HG03520 (cell line): ENCODE measurements at regions not wholly inside any gene's neighbourhood (a gene's known extent, or its start where the extent isn't known, plus 50 kb on each side); places are given as distances from the start of the nearest gene placed in this dataset.

Source experiments
- ATAC-seq: cut with Tn5 transposase; IDR thresholded peaks from one replicate; pipeline ENCODE4 v1.9.1; 2021; ENCODE audit warnings: mild to moderate bottlenecking, moderate library complexity; ENCODE audit not compliant: unreplicated experiment

GRCh38 chr9:89982016-89982415 is 377.2 kb downstream of the GADD45G start:
- ATAC-seq, result no peak

GRCh38 chr9:89983411-89983810 is 378.6 kb downstream of the GADD45G start:
- no peak for ATAC-seq

- no peak for ATAC-seq
Observed at GRCh38 chr9:89984214-89984613, 379.4 kb downstream of the GADD45G start.

- no peak for ATAC-seq
Observed at GRCh38 chr9:89985068-89985467, 380.3 kb downstream of the GADD45G start.

GRCh38 chr9:89986190-89986589 is 381.4 kb downstream of the GADD45G start:
- no peak for ATAC-seq

- no peak for ATAC-seq
Observed at GRCh38 chr9:89988458-89988857, 383.6 kb downstream of the GADD45G start.

- no peak for ATAC-seq
Observed at GRCh38 chr9:89991204-89991790, 386.5 kb downstream of the GADD45G start.

- no peak for ATAC-seq
Observed at GRCh38 chr9:89992326-89993198, 387.8 kb downstream of the GADD45G start.

- ATAC-seq, result no peak
Observed at GRCh38 chr9:89993678-89994630, 389.1 kb downstream of the GADD45G start.

- no peak for ATAC-seq
Observed at GRCh38 chr9:89994988-89995613, 390.3 kb downstream of the GADD45G start.

GRCh38 chr9:89996116-89996515 is 391.3 kb downstream of the GADD45G start:
- ATAC-seq, result no peak

GRCh38 chr9:89996773-89997172 is 392.0 kb downstream of the GADD45G start:
- no peak for ATAC-seq

- no peak for ATAC-seq
Observed at GRCh38 chr9:89998633-89999032, 393.8 kb downstream of the GADD45G start.

- no peak for ATAC-seq
Observed at GRCh38 chr9:89999176-89999533, 394.3 kb downstream of the GADD45G start.

- peak; percentile 88 for ATAC-seq
Observed at GRCh38 chr9:89999534-90000370, 394.9 kb downstream of the GADD45G start.

- ATAC-seq, result no peak
Observed at GRCh38 chr9:90000925-90001324, 396.1 kb downstream of the GADD45G start.

GRCh38 chr9:90001747-90002146 is 396.9 kb downstream of the GADD45G start:
- no peak for ATAC-seq

- ATAC-seq, result no peak
Observed at GRCh38 chr9:90002397-90003271, 397.8 kb downstream of the GADD45G start.

GRCh38 chr9:90005388-90005787 is 400.6 kb downstream of the GADD45G start:
- ATAC-seq, result no peak
